Suprapubic skin (tissue), 4 donors: ENCODE measurements at regions not wholly inside any gene's neighbourhood (a gene's known extent, or its start where the extent isn't known, plus 50 kb on each side); places are given as distances from the start of the nearest gene placed in this dataset.

ENCODE experiments used
- DNase-seq, 2 donors: peaks; one replicate each; pipeline ENCODE4 v3.0.0-alpha.2; 2019; ENCODE audit warnings: low spot score in 2 of 2
- H3K27ac ChIP-seq: fragments of 200-600 bp; sonication (generic); one replicate; pipeline ENCODE4 v1.5.1; 2019
- H3K27me3 ChIP-seq: fragments of 200-600 bp; sonication (generic); one replicate; pipeline ENCODE4 v1.5.1; 2019
- H3K36me3 ChIP-seq: fragments of 200-600 bp; sonication (generic); one replicate; pipeline ENCODE4 v1.5.1; 2019
- H3K4me1 ChIP-seq: fragments of 200-600 bp; sonication (generic); one replicate; pipeline ENCODE4 v1.5.1; 2019
- H3K4me3 ChIP-seq: fragments of 200-600 bp; sonication (generic); one replicate; pipeline ENCODE4 v1.5.1; 2019; ENCODE audit warnings: mild to moderate bottlenecking
- H3K9me3 ChIP-seq: fragments of 200-600 bp; sonication (generic); one replicate; pipeline ENCODE4 v1.5.1; 2019
- CTCF ChIP-seq, 2 donors: fragments of 200-600 bp in 1 of 2; fragments of 450-650 bp in 1 of 2; sonication (generic) in 1 of 2; IDR thresholded peaks; one replicate each; pipeline ENCODE4 v1.5.1; 2016 to 2019; ENCODE audit warnings: antibody characterized with exemption in 2 of 2, mild to moderate bottlenecking in 1 of 2, moderate library complexity in 1 of 2
- EP300 ChIP-seq: sonication (generic); formaldehyde crosslinking; IDR thresholded peaks from one replicate; pipeline ENCODE4 v1.6.1; 2017; ENCODE audit warnings: antibody characterized with exemption
- POLR2A ChIP-seq, 2 donors: fragments of 450-650 bp; IDR thresholded peaks; one replicate each; pipeline ENCODE4 v1.6.1; 2017; ENCODE audit warnings: antibody characterized with exemption in 2 of 2, mild to moderate bottlenecking in 2 of 2, moderate library complexity in 2 of 2
- POLR2AphosphoS5 ChIP-seq, 3 donors: sonication (generic); formaldehyde crosslinking; IDR thresholded peaks; one replicate each; pipeline ENCODE4 v1.6.1; 2017; ENCODE audit warnings: antibody characterized with exemption in 3 of 3
- WGBS: methylation state at CpG from one replicate; pipeline ENCODE4 v1.1.5; 2018; 5-methylcytosine and 5-hydroxymethylcytosine counted together

DNA sequence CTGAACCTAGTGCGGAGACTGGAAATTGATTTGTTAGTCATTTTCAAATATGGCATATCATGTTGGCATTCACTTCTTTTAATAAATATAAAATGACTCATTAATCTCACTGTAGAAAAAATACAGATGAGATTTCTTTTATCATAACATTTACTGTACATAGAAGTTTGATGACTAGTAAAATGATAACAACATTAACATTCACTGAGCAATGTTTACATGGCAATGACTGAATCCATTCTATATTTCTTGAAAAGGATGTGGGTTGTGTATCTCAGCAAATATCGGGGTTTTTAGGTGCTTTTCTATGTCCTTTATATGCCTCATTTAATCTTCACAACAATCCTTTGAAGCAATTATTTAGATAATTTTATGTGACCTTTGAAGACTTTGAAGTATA, 920.9 kb upstream of the FAT3 start:
- Histone ChIP-seq H3K4me1 (no peaks in the 10 kb centered on the region), H3K4me3 (no peak overlapping the region), H3K36me3 (no peaks in the 10 kb centered on the region), H3K27me3 (no peaks in the 10 kb centered on the region), H3K27ac (no peak overlapping the region), H3K9me3 (no peaks in the 10 kb centered on the region)
- WGBS: 86% methylated on average over 2 of the region's 2 CpGs
- DNase-seq: no peak
- TF ChIP-seq POLR2A (IDR thresholded peaks at IDR 0.05): no peak
- TF ChIP-seq POLR2AphosphoS5 (IDR thresholded peaks at IDR 0.05): no peak
- no peak for TF ChIP-seq CTCF (IDR thresholded peaks at IDR 0.05)
- TF ChIP-seq EP300: no peak

DNA sequence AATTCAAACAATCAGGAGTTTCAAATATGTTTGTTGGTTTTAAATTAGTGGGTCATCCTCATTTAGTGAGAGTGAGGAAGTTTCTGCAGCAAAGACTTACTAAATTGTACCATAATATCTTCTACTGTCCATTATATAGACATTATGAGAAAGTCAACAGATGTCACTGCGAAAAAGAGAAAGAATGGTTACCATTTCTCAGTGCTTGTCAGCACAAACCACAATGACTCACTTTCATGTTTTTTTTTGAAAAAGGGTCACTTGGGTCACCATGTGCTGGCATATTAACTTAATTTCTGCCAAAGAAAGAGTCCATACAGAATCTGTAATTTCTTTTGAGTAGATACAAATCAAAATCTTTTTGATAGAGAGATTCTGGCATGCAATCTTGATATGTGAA, 924.6 kb upstream of the FAT3 start:
- Histone ChIP-seq H3K4me1 (no peaks in the 10 kb centered on the region), H3K4me3 (no peak overlapping the region), H3K27me3 (no peaks in the 10 kb centered on the region), H3K27ac (no peak overlapping the region), H3K36me3 (no peaks in the 10 kb centered on the region), H3K9me3 (no peaks in the 10 kb centered on the region)
- DNase-seq: no peak
- 64% methylated on average over 1 of the region's 1 CpG for WGBS
- no peak for TF ChIP-seq CTCF (IDR thresholded peaks at IDR 0.05)
- no peak for TF ChIP-seq EP300
- no peak for TF ChIP-seq POLR2A (IDR thresholded peaks at IDR 0.05)
- TF ChIP-seq POLR2AphosphoS5 (IDR thresholded peaks at IDR 0.05): no peak

GRCh38 chr11:91296629-91297028, 928.0 kb upstream of the FAT3 start:
- no peak overlapping the region for H3K27ac ChIP-seq
- no peaks in the 10 kb centered on the region for H3K9me3 ChIP-seq
- TF ChIP-seq EP300 (no peak), CTCF (IDR thresholded peaks at IDR 0.05) (no peak), POLR2A (IDR thresholded peaks at IDR 0.05) (no peak), POLR2AphosphoS5 (IDR thresholded peaks at IDR 0.05) (no peak)
- WGBS: 82% methylated on average over 1 of the region's 1 CpG
- no peaks in the 10 kb centered on the region for H3K27me3 ChIP-seq
- DNase-seq: no peak
- no peak overlapping the region for H3K4me3 ChIP-seq
- H3K36me3 ChIP-seq: no peaks in the 10 kb centered on the region
- H3K4me1 ChIP-seq: no peaks in the 10 kb centered on the region

- no peaks in the 10 kb centered on the region for H3K36me3 ChIP-seq
- H3K27me3 ChIP-seq: no peaks in the 10 kb centered on the region
- no peaks in the 10 kb centered on the region for H3K4me1 ChIP-seq
- no peaks in the 10 kb centered on the region for H3K9me3 ChIP-seq
- H3K27ac ChIP-seq: no peak overlapping the region
- TF ChIP-seq POLR2AphosphoS5 (IDR thresholded peaks at IDR 0.05) (no peak), EP300 (no peak), CTCF (IDR thresholded peaks at IDR 0.05) (no peak), POLR2A (IDR thresholded peaks at IDR 0.05) (no peak)
- 62% methylated on average over 2 of the region's 2 CpGs for WGBS
- no peak overlapping the region for H3K4me3 ChIP-seq
- DNase-seq: no peak
Measured at GRCh38 chr11:91295591-91295990, 929.0 kb upstream of the FAT3 start.

DNA sequence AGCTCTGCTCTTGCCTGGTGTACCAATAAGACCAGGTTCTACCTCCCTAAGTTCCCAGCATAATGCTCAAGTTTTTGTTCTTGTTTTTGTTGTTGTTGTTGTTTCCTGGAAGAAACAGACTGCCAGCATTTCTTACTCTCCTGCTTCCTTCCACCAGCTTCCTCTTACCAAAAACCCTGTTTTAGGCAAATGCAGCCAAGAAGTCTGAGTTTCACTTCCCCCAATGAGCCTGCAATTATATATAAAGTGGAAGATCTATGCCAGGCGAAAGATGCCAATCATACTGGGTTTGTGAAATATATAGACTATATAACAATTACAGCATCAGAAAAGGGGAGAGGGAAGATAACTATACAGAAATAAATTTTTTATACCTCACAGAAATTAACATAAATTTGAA, 931.5 kb upstream of the FAT3 start:
- no peak for TF ChIP-seq EP300
- no peak for TF ChIP-seq POLR2A (IDR thresholded peaks at IDR 0.05)
- TF ChIP-seq CTCF (IDR thresholded peaks at IDR 0.05): no peak
- TF ChIP-seq POLR2AphosphoS5 (IDR thresholded peaks at IDR 0.05): no peak
- DNase-seq: no peak

More for the DNA sequence above, 931.5 kb upstream of the FAT3 start:
- Histone ChIP-seq H3K27me3 (no peaks in the 10 kb centered on the region), H3K4me3 (no peak overlapping the region), H3K9me3 (no peaks in the 10 kb centered on the region), H3K4me1 (no peaks in the 10 kb centered on the region), H3K27ac (no peak overlapping the region), H3K36me3 (no peaks in the 10 kb centered on the region)
- 88% methylated on average over 1 of the region's 1 CpG for WGBS
